Neural cell (in vitro differentiated cells): ENCODE measurements at regions not wholly inside any gene's neighbourhood (a gene's known extent, or its start where the extent isn't known, plus 50 kb on each side); places are given as distances from the start of the nearest gene placed in this dataset.

Experiments
- H2AFZ ChIP-seq: fragments of 200-600, 300-800 bp; sonication (generic), shearing (Covaris generic); 2 replicates; pipeline ENCODE4 v1.6.0; 2014; ENCODE audit warnings: low read depth, mild to moderate bottlenecking, antibody characterized with exemption, low read length, moderate library complexity
- H3F3A ChIP-seq: fragments of 200-600 bp; shearing (Covaris generic); 2 replicates; pipeline ENCODE4 v1.6.1; 2016; ENCODE audit warnings: mild to moderate bottlenecking, moderate library complexity, mixed read lengths, antibody characterized with exemption, low read length; ENCODE audit not compliant: insufficient read depth, poor library complexity, severe bottlenecking
- H3K27ac ChIP-seq: fragments of 200-600, 300-800 bp; sonication (generic), shearing (Covaris generic); 2 replicates; pipeline ENCODE4 v1.5.1; 2014; ENCODE audit warnings: mild to moderate bottlenecking, low read length, moderate library complexity
- H3K27me3 ChIP-seq: fragments of 300-800, 200-600 bp; sonication (generic), shearing (Covaris generic); 2 replicates; pipeline ENCODE4 v1.6.0; 2014; ENCODE audit warnings: mild to moderate bottlenecking, low read depth, low read length, moderate library complexity; ENCODE audit not compliant: insufficient read depth
- H3K36me3 ChIP-seq: fragments of 300-800, 200-600 bp; sonication (generic), shearing (Covaris generic); 2 replicates; pipeline ENCODE4 v1.5.1; 2014; ENCODE audit warnings: mild to moderate bottlenecking, antibody characterized with exemption, low read length, moderate library complexity; ENCODE audit not compliant: insufficient read depth
- H3K4me2 ChIP-seq: fragments of 300-800, 200-600 bp; sonication (generic), shearing (Covaris generic); 2 replicates; pipeline ENCODE4 v1.6.0; 2014; ENCODE audit warnings: mild to moderate bottlenecking, low read length
- H3K4me3 ChIP-seq: fragments of 300-800, 200-600 bp; sonication (generic), shearing (Covaris generic); 2 replicates; pipeline ENCODE4 v1.5.1; 2014; ENCODE audit warnings: mild to moderate bottlenecking, low read length, moderate library complexity
- H3K79me2 ChIP-seq: fragments of 200-600 bp; shearing (Covaris generic); replicated peaks from 2 replicates; pipeline ENCODE4 v1.6.0; 2014; ENCODE audit warnings: mild to moderate bottlenecking, low read length, moderate library complexity; ENCODE audit not compliant: insufficient read depth
- H3K9ac ChIP-seq: fragments of 300-800, 200-600 bp; sonication (generic), shearing (Covaris generic); 2 replicates; pipeline ENCODE4 v1.6.1; 2016; ENCODE audit warnings: mild to moderate bottlenecking, low read length, mixed read lengths
- H3K9me2 ChIP-seq: fragments of 200-600 bp; shearing (Covaris generic); 2 replicates; pipeline ENCODE4 v1.6.1; 2016; ENCODE audit warnings: mild to moderate bottlenecking, low read length, mixed read lengths; ENCODE audit not compliant: insufficient read depth
- H3K9me3 ChIP-seq: fragments of 200-600, 300-800 bp; sonication (generic), shearing (Covaris generic); 2 replicates; pipeline ENCODE4 v1.6.1; 2016; ENCODE audit warnings: mild to moderate bottlenecking, mixed run types, low read length, moderate library complexity, mixed read lengths
- H4K20me1 ChIP-seq: fragments of 200-600 bp; shearing (Covaris generic); 2 replicates; pipeline ENCODE4 v1.6.1; 2016; ENCODE audit warnings: mild to moderate bottlenecking, mixed run types; ENCODE audit not compliant: insufficient read depth
- EP300 ChIP-seq: fragments of 450-650 bp; conservative IDR thresholded peaks from 2 replicates; pipeline ENCODE4 v1.6.1; 2014; ENCODE audit warnings: antibody characterized with exemption, mild to moderate bottlenecking, moderate library complexity; ENCODE audit not compliant: poor library complexity, severe bottlenecking
- EZH2 ChIP-seq: fragments of 200-600, 300-800 bp; shearing (Covaris generic), sonication (generic); IDR thresholded peaks from 2 replicates; pipeline ENCODE4 v1.6.1; 2014; ENCODE audit warnings: antibody characterized with exemption, low read length, borderline replicate concordance, mild to moderate bottlenecking; ENCODE audit not compliant: insufficient read depth, poor library complexity, severe bottlenecking
- MXI1 ChIP-seq: fragments of 450-650 bp; conservative IDR thresholded peaks from 2 replicates; pipeline ENCODE4 v1.6.1; 2014; ENCODE audit warnings: antibody characterized with exemption, mild to moderate bottlenecking; ENCODE audit not compliant: poor library complexity, severe bottlenecking
- POLR2AphosphoS5 ChIP-seq: IDR thresholded peaks from 2 replicates; pipeline ENCODE4 v1.6.1; 2012
- RAD21 ChIP-seq: fragments of 450-650 bp; conservative IDR thresholded peaks from 2 replicates; pipeline ENCODE4 v1.6.1; 2014; ENCODE audit warnings: antibody characterized with exemption, mild to moderate bottlenecking, moderate library complexity
- REST ChIP-seq: IDR thresholded peaks from 2 replicates; pipeline ENCODE4 v1.6.1; 2012; ENCODE audit warnings: borderline replicate concordance
- SMC3 ChIP-seq: fragments of 450-650 bp; conservative IDR thresholded peaks from 2 replicates; pipeline ENCODE4 v1.6.1; 2014; ENCODE audit warnings: antibody characterized with exemption, mild to moderate bottlenecking, moderate library complexity; ENCODE audit not compliant: poor library complexity
- TAF1 ChIP-seq: IDR thresholded peaks from 2 replicates; pipeline ENCODE4 v1.6.1; 2012; ENCODE audit warnings: low read depth
- TF ChIP-seq, protein P1 (sequence below): fragments of 450-650 bp; IDR thresholded peaks from 2 replicates; pipeline ENCODE4 v1.5.1; 2014; ENCODE audit warnings: antibody characterized with exemption, mild to moderate bottlenecking, moderate library complexity; ENCODE audit not compliant: poor library complexity, severe bottlenecking

DNA sequence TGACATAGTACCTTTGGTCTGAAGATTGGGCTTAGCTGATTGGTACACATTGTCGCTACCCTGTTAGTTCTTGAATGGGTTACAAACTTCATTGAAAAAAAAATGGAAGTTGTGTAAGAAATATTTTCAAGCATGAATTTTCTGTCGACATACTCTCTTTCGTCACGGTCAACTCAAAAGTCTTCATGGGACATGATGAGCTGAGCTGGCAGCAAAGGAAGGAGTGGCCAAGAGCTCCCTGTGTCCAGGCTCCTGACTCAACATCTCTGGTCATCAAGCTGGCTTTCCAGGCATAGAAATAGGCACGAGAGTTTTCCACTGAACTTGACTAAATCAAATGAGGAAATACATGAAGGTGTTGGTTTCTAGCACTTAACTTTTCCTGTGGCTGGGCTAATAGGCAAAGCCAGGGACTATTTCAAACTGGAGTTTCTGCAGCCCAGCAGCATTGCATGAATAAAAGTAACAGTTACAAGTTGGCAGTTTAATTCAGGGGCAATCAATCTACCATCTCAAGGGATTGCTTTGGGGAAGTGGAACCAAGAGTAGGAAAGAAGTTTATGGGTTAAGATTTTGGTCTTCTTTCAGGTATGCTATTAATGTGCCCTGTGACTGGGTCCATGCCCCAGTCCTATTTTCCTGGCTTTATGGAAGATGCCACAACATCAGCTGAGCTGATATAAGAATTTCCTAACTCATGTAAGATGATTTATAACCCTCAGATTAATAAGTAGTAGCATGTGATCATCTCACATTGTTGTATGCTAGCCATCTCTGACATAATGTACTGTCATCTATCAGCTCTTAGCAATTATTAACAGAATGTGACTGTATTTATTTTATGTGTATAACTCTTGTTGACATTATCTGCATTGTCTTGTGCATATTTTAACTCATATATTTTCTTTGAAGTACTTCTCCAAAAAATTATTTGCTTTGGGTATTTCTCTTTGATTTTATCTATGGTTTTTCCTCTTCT, 385.8 kb downstream of the DLEU7 start:
- H3F3A ChIP-seq: no peaks in the 10 kb centered on the region
- H3K4me3 ChIP-seq: no peak overlapping the region
- H3K27me3 ChIP-seq: no peaks in the 10 kb centered on the region
- H4K20me1 ChIP-seq: no peaks in the 10 kb centered on the region
- no peak overlapping the region for H3K27ac ChIP-seq
- no peaks in the 10 kb centered on the region for H3K36me3 ChIP-seq
- no peak overlapping the region for H2AFZ ChIP-seq
- H3K4me2 ChIP-seq: no peak overlapping the region
- no peak for TF ChIP-seq EP300
- no peaks in the 10 kb centered on the region for H3K9me3 ChIP-seq
- H3K9me2 ChIP-seq: no peaks in the 10 kb centered on the region
- no peak overlapping the region for H3K9ac ChIP-seq
- no peaks in the 10 kb centered on the region for H3K79me2 ChIP-seq

GRCh38 chr13:50459046-50459445, 384.4 kb downstream of the DLEU7 start:
- Histone ChIP-seq H3K36me3 (no peaks in the 10 kb centered on the region), H3K4me3 (no peak overlapping the region), H3K27ac (no peak overlapping the region), H3K9me3 (no peaks in the 10 kb centered on the region), H3K79me2 (no peaks in the 10 kb centered on the region), H3K9me2 (no peaks in the 10 kb centered on the region), H4K20me1 (no peaks in the 10 kb centered on the region), H3K9ac (no peak overlapping the region), H3F3A (no peaks in the 10 kb centered on the region), H3K4me2 (no peak overlapping the region), H3K27me3 (no peaks in the 10 kb centered on the region), H2AFZ (no peak overlapping the region)
- TF ChIP-seq RAD21 (no peak), TAF1 (no peak), EP300 (no peak), POLR2AphosphoS5 (no peak), EZH2 (no peak), REST (no peak), SMC3 (no peak), MXI1 (no peak)
- TF ChIP-seq, protein P1, sequence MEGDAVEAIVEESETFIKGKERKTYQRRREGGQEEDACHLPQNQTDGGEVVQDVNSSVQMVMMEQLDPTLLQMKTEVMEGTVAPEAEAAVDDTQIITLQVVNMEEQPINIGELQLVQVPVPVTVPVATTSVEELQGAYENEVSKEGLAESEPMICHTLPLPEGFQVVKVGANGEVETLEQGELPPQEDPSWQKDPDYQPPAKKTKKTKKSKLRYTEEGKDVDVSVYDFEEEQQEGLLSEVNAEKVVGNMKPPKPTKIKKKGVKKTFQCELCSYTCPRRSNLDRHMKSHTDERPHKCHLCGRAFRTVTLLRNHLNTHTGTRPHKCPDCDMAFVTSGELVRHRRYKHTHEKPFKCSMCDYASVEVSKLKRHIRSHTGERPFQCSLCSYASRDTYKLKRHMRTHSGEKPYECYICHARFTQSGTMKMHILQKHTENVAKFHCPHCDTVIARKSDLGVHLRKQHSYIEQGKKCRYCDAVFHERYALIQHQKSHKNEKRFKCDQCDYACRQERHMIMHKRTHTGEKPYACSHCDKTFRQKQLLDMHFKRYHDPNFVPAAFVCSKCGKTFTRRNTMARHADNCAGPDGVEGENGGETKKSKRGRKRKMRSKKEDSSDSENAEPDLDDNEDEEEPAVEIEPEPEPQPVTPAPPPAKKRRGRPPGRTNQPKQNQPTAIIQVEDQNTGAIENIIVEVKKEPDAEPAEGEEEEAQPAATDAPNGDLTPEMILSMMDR: no peak
